ENCODE measurements at regions not wholly inside any gene's neighbourhood (a gene's known extent, or its start where the extent isn't known, plus 50 kb on each side); places are given as distances from the start of the nearest gene placed in this dataset.

DNA sequence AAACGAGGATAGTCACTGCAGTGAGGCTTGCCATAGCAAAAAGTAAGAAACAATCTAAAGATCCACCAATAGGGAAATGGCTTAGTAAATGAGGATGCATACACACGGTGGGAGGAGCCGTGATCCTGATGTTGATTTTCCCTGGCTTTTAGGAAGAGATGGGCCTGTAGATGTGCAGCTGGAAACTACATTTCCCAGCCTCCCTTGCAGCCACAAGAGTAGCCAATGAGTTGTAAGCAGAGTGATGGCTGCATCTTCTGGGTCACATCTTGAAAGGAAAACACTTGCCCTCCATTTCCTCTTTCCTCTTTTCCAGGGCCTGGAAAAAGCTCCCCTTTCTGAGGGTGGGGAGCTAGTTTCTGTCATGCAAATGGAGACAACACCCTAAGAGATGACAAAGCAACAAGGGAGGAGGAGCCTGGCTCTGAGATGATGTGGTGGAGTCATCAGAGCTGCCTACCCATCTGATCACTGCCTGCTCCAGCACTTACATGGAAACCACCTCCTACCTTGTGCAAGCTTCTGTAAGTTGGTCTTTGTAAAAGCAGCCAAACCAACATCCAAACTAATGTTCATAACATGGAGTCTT lies 139.1 kb downstream of the TLE3 start:
- TF ChIP-seq YY1 (IDR thresholded peaks at IDR 0.05; ENCODE audit: low read depth) (peak; percentile 59; the same call in 1 of the 2 replicates), EP300 (IDR thresholded peaks at IDR 0.05; ENCODE audit: borderline replicate concordance) (no peak), TAF1 (IDR thresholded peaks at IDR 0.05; ENCODE audit: low read depth) (no peak), CREB1 (IDR thresholded peaks at IDR 0.05; ENCODE audit: low read depth) (no peak), EGR1 (IDR thresholded peaks at IDR 0.05) (no peak)

DNA sequence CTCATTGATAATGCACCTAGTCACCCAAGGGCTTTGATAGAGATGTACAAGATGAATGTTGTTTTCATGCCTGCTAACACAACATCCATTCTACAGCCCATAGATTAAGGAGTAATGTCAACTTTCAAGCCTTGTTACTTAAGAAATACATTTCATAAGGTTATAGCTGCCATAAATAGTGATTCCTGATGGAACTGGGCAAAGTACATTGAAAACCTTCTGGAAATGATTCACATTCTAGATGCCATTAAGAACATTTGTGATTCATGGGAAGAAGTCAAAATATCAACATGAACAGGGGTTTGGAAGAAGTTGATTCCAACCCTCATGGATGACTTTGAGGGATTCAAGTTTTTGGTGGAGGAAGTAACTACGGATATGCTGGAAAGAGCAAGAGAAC lies 135.2 kb downstream of the TLE3 start:
- TF ChIP-seq, protein P1, sequence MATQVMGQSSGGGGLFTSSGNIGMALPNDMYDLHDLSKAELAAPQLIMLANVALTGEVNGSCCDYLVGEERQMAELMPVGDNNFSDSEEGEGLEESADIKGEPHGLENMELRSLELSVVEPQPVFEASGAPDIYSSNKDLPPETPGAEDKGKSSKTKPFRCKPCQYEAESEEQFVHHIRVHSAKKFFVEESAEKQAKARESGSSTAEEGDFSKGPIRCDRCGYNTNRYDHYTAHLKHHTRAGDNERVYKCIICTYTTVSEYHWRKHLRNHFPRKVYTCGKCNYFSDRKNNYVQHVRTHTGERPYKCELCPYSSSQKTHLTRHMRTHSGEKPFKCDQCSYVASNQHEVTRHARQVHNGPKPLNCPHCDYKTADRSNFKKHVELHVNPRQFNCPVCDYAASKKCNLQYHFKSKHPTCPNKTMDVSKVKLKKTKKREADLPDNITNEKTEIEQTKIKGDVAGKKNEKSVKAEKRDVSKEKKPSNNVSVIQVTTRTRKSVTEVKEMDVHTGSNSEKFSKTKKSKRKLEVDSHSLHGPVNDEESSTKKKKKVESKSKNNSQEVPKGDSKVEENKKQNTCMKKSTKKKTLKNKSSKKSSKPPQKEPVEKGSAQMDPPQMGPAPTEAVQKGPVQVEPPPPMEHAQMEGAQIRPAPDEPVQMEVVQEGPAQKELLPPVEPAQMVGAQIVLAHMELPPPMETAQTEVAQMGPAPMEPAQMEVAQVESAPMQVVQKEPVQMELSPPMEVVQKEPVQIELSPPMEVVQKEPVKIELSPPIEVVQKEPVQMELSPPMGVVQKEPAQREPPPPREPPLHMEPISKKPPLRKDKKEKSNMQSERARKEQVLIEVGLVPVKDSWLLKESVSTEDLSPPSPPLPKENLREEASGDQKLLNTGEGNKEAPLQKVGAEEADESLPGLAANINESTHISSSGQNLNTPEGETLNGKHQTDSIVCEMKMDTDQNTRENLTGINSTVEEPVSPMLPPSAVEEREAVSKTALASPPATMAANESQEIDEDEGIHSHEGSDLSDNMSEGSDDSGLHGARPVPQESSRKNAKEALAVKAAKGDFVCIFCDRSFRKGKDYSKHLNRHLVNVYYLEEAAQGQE (IDR thresholded peaks at IDR 0.05; ENCODE audit: low read depth), result no peak
- TF ChIP-seq USF1 (IDR thresholded peaks at IDR 0.05) (no peak), CEBPB (IDR thresholded peaks at IDR 0.05) (no peak), CREB1 (IDR thresholded peaks at IDR 0.05; ENCODE audit: low read depth) (no peak), ZBTB7A (IDR thresholded peaks at IDR 0.05; ENCODE audit: low read depth) (no peak), TCF12 (IDR thresholded peaks at IDR 0.05; ENCODE audit: low read depth) (no peak), RAD21 (IDR thresholded peaks at IDR 0.05; ENCODE audit: low read depth) (no peak), YY1 (IDR thresholded peaks at IDR 0.05; ENCODE audit: low read depth) (no peak), EP300 (IDR thresholded peaks at IDR 0.05; ENCODE audit: borderline replicate concordance) (no peak), EGR1 (IDR thresholded peaks at IDR 0.05) (no peak), FOXM1 (IDR thresholded peaks at IDR 0.05; ENCODE audit: borderline replicate concordance, low read depth) (no peak), NFIC (IDR thresholded peaks at IDR 0.05) (no peak)
- TF ChIP-seq, protein P2, sequence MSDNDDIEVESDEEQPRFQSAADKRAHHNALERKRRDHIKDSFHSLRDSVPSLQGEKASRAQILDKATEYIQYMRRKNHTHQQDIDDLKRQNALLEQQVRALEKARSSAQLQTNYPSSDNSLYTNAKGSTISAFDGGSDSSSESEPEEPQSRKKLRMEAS (IDR thresholded peaks at IDR 0.05), result no peak

DNA sequence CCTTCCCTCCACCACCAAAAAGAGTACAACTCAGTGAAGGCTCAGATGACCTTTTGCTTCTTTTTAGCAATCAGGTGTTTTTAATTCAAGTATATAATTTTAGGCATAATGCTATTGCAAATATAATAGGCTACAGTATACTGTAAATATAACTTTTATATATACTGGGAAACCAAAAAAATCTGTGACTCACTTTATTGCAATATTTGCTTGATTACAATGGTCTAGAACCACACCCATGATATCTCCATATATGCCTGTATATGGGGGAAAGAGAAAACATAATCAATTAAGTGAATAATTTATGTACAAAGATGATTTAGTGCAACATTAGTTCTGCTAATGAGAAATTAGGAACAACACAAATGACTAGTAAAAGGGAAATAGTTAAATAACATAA lies 134.3 kb downstream of the TLE3 start:
- no peak for TF ChIP-seq EP300 (IDR thresholded peaks at IDR 0.05; ENCODE audit: borderline replicate concordance)
- no peak for TF ChIP-seq CEBPB (IDR thresholded peaks at IDR 0.05)
- TF ChIP-seq NFIC (IDR thresholded peaks at IDR 0.05), result no peak
- TF ChIP-seq YY1 (IDR thresholded peaks at IDR 0.05; ENCODE audit: low read depth), result no peak
- TF ChIP-seq RAD21 (IDR thresholded peaks at IDR 0.05; ENCODE audit: low read depth), result no peak
- no peak for TF ChIP-seq CREB1 (IDR thresholded peaks at IDR 0.05; ENCODE audit: low read depth)
- no peak for TF ChIP-seq USF1 (IDR thresholded peaks at IDR 0.05)
- no peak for TF ChIP-seq TEAD4 (IDR thresholded peaks at IDR 0.05)
- TF ChIP-seq FOXM1 (IDR thresholded peaks at IDR 0.05; ENCODE audit: borderline replicate concordance, low read depth), result no peak
- no peak for TF ChIP-seq ZBTB7A (IDR thresholded peaks at IDR 0.05; ENCODE audit: low read depth)
- TF ChIP-seq, protein P2 (IDR thresholded peaks at IDR 0.05), result no peak
- no peak for TF ChIP-seq TAF1 (IDR thresholded peaks at IDR 0.05; ENCODE audit: low read depth)
- TF ChIP-seq, protein P1 (IDR thresholded peaks at IDR 0.05; ENCODE audit: low read depth), result no peak
- TF ChIP-seq TCF12 (IDR thresholded peaks at IDR 0.05; ENCODE audit: low read depth), result no peak
- no peak for TF ChIP-seq EGR1 (IDR thresholded peaks at IDR 0.05)

DNA sequence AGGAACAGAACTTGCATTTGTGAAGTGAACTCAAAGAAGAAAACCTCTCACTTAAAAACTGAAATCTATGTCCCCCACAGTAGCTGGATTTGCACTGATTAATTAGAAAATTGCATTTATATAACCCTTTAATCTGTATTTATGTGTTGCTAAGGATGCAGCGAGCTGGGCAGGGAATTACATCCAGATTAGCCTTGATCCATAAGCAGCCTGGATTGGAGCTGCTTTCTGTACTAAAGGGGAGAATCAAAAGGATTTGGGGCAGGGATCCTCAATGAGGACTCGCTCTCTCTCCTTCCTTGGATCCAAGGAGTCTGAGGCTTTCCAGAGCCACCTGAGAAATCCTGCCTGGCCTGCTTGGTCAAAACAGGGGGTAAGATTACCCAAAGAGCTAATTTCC lies 125.9 kb downstream of the TLE3 start:
- TF ChIP-seq, protein P1 (IDR thresholded peaks at IDR 0.05; ENCODE audit: low read depth), result 0 out of 2 replicates have a peak, but pooled peaks have one; percentile 6
- TF ChIP-seq ZBTB7A (IDR thresholded peaks at IDR 0.05; ENCODE audit: low read depth) (no peak), YY1 (IDR thresholded peaks at IDR 0.05; ENCODE audit: low read depth) (no peak)

DNA sequence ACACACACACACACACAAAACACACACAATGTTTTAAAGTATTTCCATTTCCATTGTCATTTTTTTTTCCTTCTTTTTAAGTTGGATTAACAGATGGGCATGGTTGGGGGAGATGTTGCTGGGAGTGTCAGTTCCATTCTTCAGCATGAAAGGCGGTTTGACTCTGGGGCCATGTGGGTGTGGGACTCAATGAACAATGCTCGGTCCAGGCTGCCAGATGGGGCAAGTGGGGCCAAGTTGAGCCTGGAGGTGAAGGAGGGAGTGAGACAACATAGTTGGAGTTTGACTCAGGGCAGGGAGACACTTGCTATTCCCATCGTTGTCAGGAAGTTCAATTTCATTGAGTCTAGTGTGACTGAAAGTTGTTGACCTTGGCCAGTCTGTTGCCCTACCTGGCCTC lies 125.3 kb downstream of the TLE3 start:
- TF ChIP-seq, protein P1 (IDR thresholded peaks at IDR 0.05; ENCODE audit: low read depth), result no peak

All from Ishikawa (cell line).